ENCODE measurements at regions not wholly inside any gene's neighbourhood (a gene's known extent, or its start where the extent isn't known, plus 50 kb on each side); places are given as distances from the start of the nearest gene placed in this dataset.

- no peak overlapping the region for H3K27ac ChIP-seq (ENCODE audit: extremely low read length, insufficient read depth, low read length)
- no TSS peak for BruUV-seq (replicated peaks)
- POLR2A ChIA-PET, result no interaction called here
- CTCF ChIA-PET (ENCODE audit: low intra/inter-chr PET ratio, low total read pairs), result no interaction called here
- DNase-seq (ENCODE audit: low spot score) (no peak), FAIRE-seq (no peak), ATAC-seq (no peak)
- H3K4me1 ChIP-seq (ENCODE audit: insufficient read depth, low read length), result no peaks in the 10 kb centered on the region
- no peaks in the 10 kb centered on the region for H4K20me1 ChIP-seq (ENCODE audit: insufficient read depth, low read length)
- no peak overlapping the region for H3K4me3 ChIP-seq (replicated peaks in 1 of 3; ENCODE audit: insufficient read depth in 1 of 3, low read depth in 2 of 3, low read length in 3 of 3)
- H3K36me3 ChIP-seq (replicated peaks in 1 of 2; ENCODE audit: control insufficient read depth in 1 of 2, insufficient read depth in 2 of 2, low read length in 2 of 2), result no peaks in the 10 kb centered on the region
- H3K9ac ChIP-seq (ENCODE audit: insufficient read depth, low read depth, low read length), result no peak overlapping the region
- no peaks in the 10 kb centered on the region for H3K79me2 ChIP-seq (ENCODE audit: insufficient read depth, low read length)
- in situ Hi-C loops (cut with HindIII; ENCODE audit: extremely low pct_ligation_motif_present, low pct_unique_long_range_greater_than_20kb), result no loop called here
- no peak overlapping the region for H3K4me2 ChIP-seq (ENCODE audit: low read depth, low read length)
- no peaks in the 10 kb centered on the region for H3K9me3 ChIP-seq (ENCODE audit: low read length)
- no peak overlapping the region for H2AFZ ChIP-seq (ENCODE audit: low read length)
- 9% methylated on average over 4 of the region's 4 CpGs for WGBS (ENCODE audit: low lambda C conversion rate)
- no peak for TF ChIP-seq AKAP8 (CRISPR knock-in tag; IDR thresholded peaks at IDR 0.05)
- TF ChIP-seq SP4 (CRISPR knock-in tag; IDR thresholded peaks at IDR 0.05), result no peak
- no peak for TF ChIP-seq RARG (CRISPR knock-in tag; IDR thresholded peaks at IDR 0.05; ENCODE audit: low read depth)
- no peak for TF ChIP-seq ZNF263 (CRISPR knock-in tag; IDR thresholded peaks at IDR 0.05)
- no peak for TF ChIP-seq NFAT5 (CRISPR knock-in tag; IDR thresholded peaks at IDR 0.05)
- TF ChIP-seq ZNF616 (CRISPR knock-in tag; IDR thresholded peaks at IDR 0.05; ENCODE audit: low read depth), result no peak
- no peak for TF ChIP-seq KDM5B (CRISPR knock-in tag; IDR thresholded peaks at IDR 0.05; ENCODE audit: borderline replicate concordance)
- TF ChIP-seq CENPX (CRISPR knock-in tag; IDR thresholded peaks at IDR 0.05), result no peak
- TF ChIP-seq SMARCE1 (IDR thresholded peaks at IDR 0.05; ENCODE audit: borderline replicate concordance), result no peak
- no peak for TF ChIP-seq DMAP1 (CRISPR knock-in tag; IDR thresholded peaks at IDR 0.05)
- TF ChIP-seq NFIC (IDR thresholded peaks at IDR 0.05; ENCODE audit: low read length), result no peak
- TF ChIP-seq ARID3A (IDR thresholded peaks at IDR 0.05; ENCODE audit: low read depth, low read length), result no peak
- H3K27me3 ChIP-seq (ENCODE audit: control insufficient read depth in 1 of 2, insufficient read depth in 2 of 2, low read length in 2 of 2), result no peaks in the 10 kb centered on the region
- intact Hi-C loops (cut with micrococcal nuclease; ENCODE audit: unreplicated experiment), result no loop called here
Measured at GRCh38 chr6:102761872-102762271, 1368.4 kb downstream of the GRIK2 start.

Data from HepG2 (cell line).